Upper lobe of left lung (tissue), 6 donors: ENCODE measurements at regions not wholly inside any gene's neighbourhood (a gene's known extent, or its start where the extent isn't known, plus 50 kb on each side); places are given as distances from the start of the nearest gene placed in this dataset.

Source experiments
- ATAC-seq, 2 donors: fragments of 200-7000 bp; cut with Tn5 transposase; one replicate each; pipeline ENCODE4 v1.9.1; 2022; ENCODE audit warnings: mild to moderate bottlenecking in 2 of 2, moderate library complexity in 2 of 2; ENCODE audit not compliant: low FRiP score in 2 of 2
- DNase-seq, 2 donors: peaks; one replicate each; pipeline ENCODE4 v3.0.0-alpha.2; 2019 to 2020
- H3K27ac ChIP-seq, 4 donors: fragments of 200-600 bp; sonication (generic); one replicate each; pipeline ENCODE4 v1.5.1; 2016 to 2019
- H3K27me3 ChIP-seq, 4 donors: fragments of 200-600 bp; sonication (generic); one replicate each; pipeline ENCODE4 v1.5.1; 2017 to 2019
- H3K36me3 ChIP-seq, 4 donors: fragments of 200-600 bp; sonication (generic); one replicate each; pipeline ENCODE4 v1.5.1; 2016 to 2019
- H3K4me1 ChIP-seq, 4 donors: fragments of 200-600 bp; sonication (generic); one replicate each; pipeline ENCODE4 v1.5.1; 2018 to 2019
- H3K4me3 ChIP-seq, 4 donors: fragments of 200-600 bp; sonication (generic); one replicate each; pipeline ENCODE4 v1.5.1; 2017 to 2019; ENCODE audit warnings: mild to moderate bottlenecking in 2 of 4, moderate library complexity in 1 of 4
- H3K9me3 ChIP-seq, 4 donors: fragments of 200-600 bp; sonication (generic); one replicate each; pipeline ENCODE4 v1.5.1; 2018 to 2019
- EP300 ChIP-seq, 4 donors: sonication (generic); formaldehyde crosslinking; IDR thresholded peaks; one replicate each; pipeline ENCODE4 v1.5.1; 2017; ENCODE audit warnings: antibody characterized with exemption in 4 of 4, control low read depth in 2 of 4
- POLR2A ChIP-seq, 4 donors: fragments of 450-650 bp; IDR thresholded peaks; one replicate each; pipeline ENCODE4 v1.5.1; 2016 to 2017; ENCODE audit warnings: antibody characterized with exemption in 4 of 4, mild to moderate bottlenecking in 2 of 4
- POLR2AphosphoS5 ChIP-seq, 2 donors: sonication (generic); formaldehyde crosslinking; IDR thresholded peaks; one replicate each; pipeline ENCODE4 v1.5.1; 2017; ENCODE audit warnings: antibody characterized with exemption in 2 of 2
- WGBS, 2 donors: methylation state at CpG; one replicate each; pipeline ENCODE4 v1.1.5; 2017 to 2018; 5-methylcytosine and 5-hydroxymethylcytosine counted together
- TF ChIP-seq, protein P1 (sequence below), 6 experiments: fragments of 450-650 bp in 4 of 6; fragments of 200-600 bp in 2 of 6; sonication (generic) in 2 of 6; IDR thresholded peaks; one replicate each; pipeline ENCODE4 v1.5.1; 2016 to 2019; ENCODE audit warnings: antibody characterized with exemption in 6 of 6
- donor health status: DM: no; HTN: no; CAD: no; lungs with moderate emphysema.
- donor health status: DM: no; HTN: yes; CAD: no; lungs with severe emphysema.

DNA sequence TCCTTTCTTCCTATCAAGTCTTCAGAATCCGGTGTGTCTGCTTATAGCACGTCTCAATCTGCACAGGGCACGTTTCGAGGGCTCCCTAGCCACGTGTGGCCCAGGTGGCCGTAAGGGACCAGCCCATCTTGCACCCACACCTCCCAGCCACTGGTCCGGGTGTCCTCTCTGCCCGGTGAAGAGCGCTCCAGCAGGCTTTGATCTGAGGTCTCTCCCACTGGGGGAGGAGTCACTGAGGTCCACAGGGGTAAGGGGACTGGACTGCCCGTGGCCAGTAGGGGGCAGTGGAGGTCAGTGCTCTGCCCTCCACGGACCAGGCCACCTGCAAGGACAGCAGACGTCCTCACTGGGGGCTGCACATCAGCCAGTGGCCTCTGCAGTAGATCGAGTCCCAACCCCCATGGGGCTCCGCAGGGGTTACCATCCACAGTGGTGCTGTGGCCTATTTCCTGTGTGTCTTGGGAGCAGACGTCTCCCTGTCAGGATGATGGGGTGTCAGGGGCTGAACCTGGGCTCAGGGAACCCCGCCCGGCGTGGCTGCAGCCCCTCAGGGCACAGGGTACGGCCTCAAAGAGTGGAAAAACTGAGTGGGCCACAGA is 204.1 kb upstream of the CIBAR2 start:
- ATAC-seq = peak; percentile 75 to 83
- Histone ChIP-seq H3K4me1 (peaks cover 5 to 19% (median 15%) of the 10 kb centered on the region in 4 donors), H3K27me3 (no peaks in the 10 kb centered on the region), H3K27ac (no peak overlapping the region), H3K9me3 (no peaks in the 10 kb centered on the region), H3K36me3 (no peaks in the 10 kb centered on the region), H3K4me3 (no peak overlapping the region)
- no peak for TF ChIP-seq POLR2A (IDR thresholded peaks at IDR 0.05)
- TF ChIP-seq, protein P1, sequence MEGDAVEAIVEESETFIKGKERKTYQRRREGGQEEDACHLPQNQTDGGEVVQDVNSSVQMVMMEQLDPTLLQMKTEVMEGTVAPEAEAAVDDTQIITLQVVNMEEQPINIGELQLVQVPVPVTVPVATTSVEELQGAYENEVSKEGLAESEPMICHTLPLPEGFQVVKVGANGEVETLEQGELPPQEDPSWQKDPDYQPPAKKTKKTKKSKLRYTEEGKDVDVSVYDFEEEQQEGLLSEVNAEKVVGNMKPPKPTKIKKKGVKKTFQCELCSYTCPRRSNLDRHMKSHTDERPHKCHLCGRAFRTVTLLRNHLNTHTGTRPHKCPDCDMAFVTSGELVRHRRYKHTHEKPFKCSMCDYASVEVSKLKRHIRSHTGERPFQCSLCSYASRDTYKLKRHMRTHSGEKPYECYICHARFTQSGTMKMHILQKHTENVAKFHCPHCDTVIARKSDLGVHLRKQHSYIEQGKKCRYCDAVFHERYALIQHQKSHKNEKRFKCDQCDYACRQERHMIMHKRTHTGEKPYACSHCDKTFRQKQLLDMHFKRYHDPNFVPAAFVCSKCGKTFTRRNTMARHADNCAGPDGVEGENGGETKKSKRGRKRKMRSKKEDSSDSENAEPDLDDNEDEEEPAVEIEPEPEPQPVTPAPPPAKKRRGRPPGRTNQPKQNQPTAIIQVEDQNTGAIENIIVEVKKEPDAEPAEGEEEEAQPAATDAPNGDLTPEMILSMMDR (IDR thresholded peaks at IDR 0.05) = peak; percentile 72 to 89 (median 82)
- 50 to 51% methylated on average over 9 to 19 of the region's 19 CpGs for WGBS, 2 donors
- DNase-seq = peak in 1 of 2 donors; percentile 65

DNA sequence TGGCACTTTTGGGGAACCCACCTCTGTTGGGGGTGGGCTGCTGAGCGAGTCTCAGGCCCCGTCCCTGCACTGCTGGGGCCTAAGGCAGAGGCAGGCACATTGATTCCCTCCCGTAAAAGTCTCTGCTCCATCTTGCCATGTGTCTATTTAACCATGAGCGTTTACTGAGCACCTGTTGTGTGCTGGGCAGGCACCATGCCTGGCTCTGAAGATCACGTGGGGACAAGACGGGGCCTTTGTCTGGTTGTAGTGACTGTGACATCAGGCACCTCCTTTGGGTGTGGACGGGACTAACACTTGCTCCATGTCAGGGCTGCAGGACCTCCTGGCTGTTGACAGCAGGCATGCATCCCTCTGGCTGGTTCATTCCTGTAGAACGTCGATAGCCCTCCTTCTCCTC is 204.7 kb upstream of the CIBAR2 start:
- Histone ChIP-seq H3K4me1 (peaks cover 11 to 23% (median 16%) of the 10 kb centered on the region in 4 donors), H3K4me3 (no peak overlapping the region), H3K27me3 (no peaks in the 10 kb centered on the region), H3K9me3 (no peaks in the 10 kb centered on the region), H3K27ac (no peak overlapping the region), H3K36me3 (no peaks in the 10 kb centered on the region)
- DNase-seq (no peak), ATAC-seq (no peak)
- WGBS, 2 donors = 84 to 88% methylated on average over 6 to 9 of the region's 9 CpGs
- TF ChIP-seq, protein P1 (IDR thresholded peaks at IDR 0.05) = no peak
- no peak for TF ChIP-seq POLR2AphosphoS5 (IDR thresholded peaks at IDR 0.05)
- TF ChIP-seq EP300 (IDR thresholded peaks at IDR 0.05) = no peak
- no peak for TF ChIP-seq POLR2A (IDR thresholded peaks at IDR 0.05)

DNA sequence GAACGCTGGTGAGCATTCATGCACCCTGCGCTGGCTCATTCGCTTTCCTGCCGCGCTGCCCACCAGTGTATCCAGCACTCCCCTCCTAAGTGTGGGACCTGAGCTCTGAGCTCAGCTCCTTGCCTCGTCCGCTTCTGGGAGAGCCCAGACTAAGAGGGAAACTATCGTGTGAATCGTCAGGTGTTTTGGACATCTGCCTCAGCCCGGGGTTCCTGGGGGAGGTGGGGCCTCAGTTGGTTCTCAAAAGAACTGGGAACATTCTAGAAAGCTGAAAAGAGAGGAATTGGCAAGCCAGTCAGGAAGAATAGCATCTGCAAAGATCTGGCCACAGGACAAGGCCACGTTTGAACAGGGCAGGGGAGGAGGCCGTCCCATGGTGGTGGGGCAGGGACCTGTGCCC is 205.4 kb upstream of the CIBAR2 start:
- WGBS, 2 donors = 85 to 88% methylated on average over 10 to 12 of the region's 12 CpGs
- Histone ChIP-seq H3K9me3 (no peaks in the 10 kb centered on the region), H3K27me3 (no peaks in the 10 kb centered on the region), H3K36me3 (no peaks in the 10 kb centered on the region), H3K4me3 (no peak overlapping the region), H3K27ac (no peak overlapping the region), H3K4me1 (peaks cover 18 to 26% (median 23%) of the 10 kb centered on the region in 4 donors)
- no peak for DNase-seq
- no peak for TF ChIP-seq POLR2AphosphoS5 (IDR thresholded peaks at IDR 0.05)
- TF ChIP-seq EP300 (IDR thresholded peaks at IDR 0.05) = no peak
- TF ChIP-seq POLR2A (IDR thresholded peaks at IDR 0.05) = no peak
- TF ChIP-seq, protein P1 (IDR thresholded peaks at IDR 0.05) = no peak
- ATAC-seq = no peak

DNA sequence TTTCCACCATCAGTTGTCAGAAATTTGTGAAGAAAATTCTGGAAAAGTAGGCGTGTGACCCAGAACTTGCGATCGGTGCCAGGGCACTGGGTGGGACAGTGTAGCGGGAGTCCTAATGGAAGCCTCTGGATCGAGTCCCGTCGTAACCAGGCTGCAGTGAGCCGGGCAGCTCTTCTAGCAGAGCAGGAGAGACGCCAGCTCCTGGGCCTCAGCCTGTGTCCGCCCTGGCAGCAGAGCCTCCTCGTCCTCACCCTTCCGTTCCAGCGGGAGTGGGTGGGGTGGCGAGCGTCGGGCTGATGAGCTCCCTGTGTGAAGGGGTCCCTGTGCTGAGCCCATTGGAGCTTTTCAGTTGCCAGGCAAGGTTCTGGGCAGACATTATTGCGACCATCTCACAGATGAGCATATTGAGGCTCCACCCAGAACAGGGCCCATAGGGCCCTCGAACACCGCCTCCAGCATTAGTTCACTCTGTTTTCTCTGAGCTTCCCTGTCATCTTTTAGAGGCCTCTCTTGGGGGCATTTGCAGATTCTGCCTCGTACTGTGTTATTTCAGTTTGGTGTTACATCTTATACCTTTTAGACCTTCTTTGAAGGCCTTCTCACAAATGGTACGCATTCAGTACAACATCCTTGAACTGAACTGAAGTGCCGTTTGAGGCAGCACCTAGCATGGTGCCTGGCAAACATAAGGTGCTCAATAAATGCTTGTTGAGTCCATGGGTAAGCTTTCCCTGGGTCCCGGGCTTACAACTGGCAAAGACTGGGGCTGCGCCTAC is 207.1 kb upstream of the CIBAR2 start:
- no peaks in the 10 kb centered on the region for H3K27me3 ChIP-seq
- no peaks in the 10 kb centered on the region for H3K36me3 ChIP-seq
- ATAC-seq = no peak
- DNase-seq = no peak
- WGBS, 2 donors = 85 to 95% methylated on average over 16 to 24 of the region's 24 CpGs
- no peaks in the 10 kb centered on the region for H3K9me3 ChIP-seq
- TF ChIP-seq POLR2A (IDR thresholded peaks at IDR 0.05) (no peak), POLR2AphosphoS5 (IDR thresholded peaks at IDR 0.05) (no peak), EP300 (IDR thresholded peaks at IDR 0.05) (no peak)
- TF ChIP-seq, protein P1 (IDR thresholded peaks at IDR 0.05) = no peak
- no peak overlapping the region for H3K27ac ChIP-seq
- H3K4me3 ChIP-seq = no peak overlapping the region
- H3K4me1 ChIP-seq = peaks cover 15 to 23% (median 18%) of the 10 kb centered on the region in 4 donors
